SW 1271 (cell line): ENCODE measurements at regions not wholly inside any gene's neighbourhood (a gene's known extent, or its start where the extent isn't known, plus 50 kb on each side); places are given as distances from the start of the nearest gene placed in this dataset.

ENCODE experiments used
- DNase-seq, 2 experiments: peaks; one replicate each; lab custom pipeline; 2025; lab: John Stamatoyannopoulos, UW

DNA sequence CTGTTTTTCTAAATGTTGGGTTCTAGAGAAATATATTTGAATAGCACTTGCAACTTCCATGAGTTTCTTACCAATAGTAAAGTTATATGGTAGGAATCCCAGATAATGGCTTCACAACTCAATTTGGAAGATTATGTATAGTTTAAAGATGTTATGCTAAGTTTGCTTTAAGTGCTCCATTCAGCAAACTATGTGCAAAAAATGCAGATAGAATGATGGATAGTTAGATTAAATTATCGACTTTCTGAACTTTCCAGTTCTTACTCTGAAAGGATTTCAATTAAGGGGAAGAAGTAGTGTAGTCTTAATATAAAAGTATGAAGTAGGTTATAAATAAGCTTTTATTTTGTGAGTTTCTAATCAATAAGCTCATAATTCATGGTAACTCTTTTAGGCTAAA lies 60.7 kb upstream of the NFKB1 start:
- DNase-seq = no peak

DNA sequence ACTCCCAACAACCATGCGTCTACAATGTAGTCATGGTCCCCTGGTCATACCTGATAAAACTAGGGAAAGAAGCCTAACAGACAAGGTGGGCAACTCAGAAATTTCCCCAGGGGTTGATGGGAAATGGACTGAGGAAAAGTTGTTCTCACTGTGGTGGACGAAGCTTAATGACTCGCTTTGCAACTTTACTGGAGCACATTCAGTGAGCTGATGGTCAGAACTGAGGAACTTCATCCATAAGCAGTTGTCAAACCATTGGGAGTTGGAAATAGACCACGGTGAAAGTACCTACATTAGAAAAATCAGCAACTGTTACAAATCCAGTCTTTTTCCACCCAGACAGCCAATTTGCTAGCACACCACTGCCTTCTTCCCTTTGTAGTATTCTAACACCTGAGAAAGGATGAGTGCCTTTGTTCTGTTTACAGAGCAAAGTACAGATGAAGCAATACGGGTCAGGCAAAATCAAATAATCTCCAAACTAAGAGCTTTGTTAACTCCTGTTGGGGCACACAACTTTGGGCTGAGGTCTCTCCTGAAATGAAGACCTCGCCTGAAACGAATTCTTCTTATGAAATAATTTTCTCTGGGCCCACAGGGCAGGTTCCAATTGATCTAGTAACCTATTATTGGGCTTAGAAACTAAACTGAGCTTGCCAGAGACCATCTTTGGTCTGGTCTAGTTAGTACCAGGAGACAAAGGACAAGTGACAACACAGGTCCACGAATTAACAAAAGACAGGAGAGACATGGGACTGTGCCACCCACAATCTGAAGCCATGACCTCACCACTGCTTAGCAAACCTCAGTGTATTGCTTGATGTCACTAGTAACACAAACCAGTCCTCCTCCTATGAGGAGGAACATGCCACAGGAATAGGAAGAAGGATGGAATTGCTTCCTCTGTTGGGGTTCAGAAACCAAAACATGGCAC lies 58.9 kb upstream of the NFKB1 start:
- DNase-seq = no peak

DNA sequence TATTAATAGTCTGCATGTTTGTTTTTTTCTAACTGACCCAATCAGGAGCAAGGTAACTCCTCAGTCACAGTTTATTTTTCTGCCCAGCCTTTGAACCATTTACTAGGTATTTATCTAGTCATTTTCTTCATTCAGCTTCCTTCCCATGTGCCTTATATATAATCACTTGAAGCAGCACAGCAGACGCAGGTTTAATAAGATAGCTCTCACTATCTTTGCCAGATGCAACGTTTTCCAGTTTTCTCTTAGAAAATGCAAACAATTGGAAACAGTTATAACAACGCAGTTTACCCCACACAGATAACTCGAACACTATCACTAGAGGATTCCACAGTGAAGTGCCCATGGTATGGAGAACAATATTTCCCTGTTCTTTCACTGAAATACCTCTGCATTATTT lies 56.4 kb upstream of the NFKB1 start:
- DNase-seq = no peak

DNA sequence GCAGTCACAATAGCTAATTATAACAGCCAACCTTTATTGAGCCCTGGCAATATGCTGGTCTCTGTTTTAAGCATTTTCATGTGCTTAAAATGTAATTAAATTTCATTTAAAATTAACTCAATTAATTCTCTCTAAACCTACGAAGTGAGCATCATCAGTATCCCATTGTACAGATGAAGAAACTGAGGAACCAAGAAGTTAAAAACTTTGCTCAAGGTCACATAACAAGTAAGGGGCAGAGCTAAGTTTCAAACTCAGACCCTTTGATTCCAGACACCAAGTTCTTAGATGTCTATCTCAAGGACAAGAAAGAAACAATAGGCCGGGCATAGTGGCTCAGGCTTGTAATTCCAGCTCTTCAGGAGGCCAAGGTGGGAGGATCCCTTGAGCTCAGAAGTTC lies 55.9 kb upstream of the NFKB1 start:
- no peak for DNase-seq

DNA sequence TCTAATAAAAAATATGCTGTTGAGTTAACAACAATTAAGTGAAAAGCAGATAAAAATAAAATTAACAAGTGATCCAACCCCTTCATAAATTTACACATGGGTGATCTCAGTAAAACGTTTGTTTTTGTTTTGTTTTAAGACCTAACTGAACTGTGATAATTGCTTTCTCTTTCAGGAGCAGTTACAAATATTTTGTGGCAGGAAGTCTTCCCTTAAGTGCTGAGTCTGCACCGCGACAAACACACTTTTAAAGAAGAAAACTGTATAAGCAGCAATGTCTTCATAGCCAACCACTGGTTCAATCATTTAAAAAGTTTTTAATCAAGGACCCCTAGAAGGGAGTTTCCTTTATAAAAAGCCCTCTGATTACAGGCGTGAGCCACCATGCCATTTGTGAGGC lies 53.7 kb upstream of the NFKB1 start:
- no peak for DNase-seq

DNA sequence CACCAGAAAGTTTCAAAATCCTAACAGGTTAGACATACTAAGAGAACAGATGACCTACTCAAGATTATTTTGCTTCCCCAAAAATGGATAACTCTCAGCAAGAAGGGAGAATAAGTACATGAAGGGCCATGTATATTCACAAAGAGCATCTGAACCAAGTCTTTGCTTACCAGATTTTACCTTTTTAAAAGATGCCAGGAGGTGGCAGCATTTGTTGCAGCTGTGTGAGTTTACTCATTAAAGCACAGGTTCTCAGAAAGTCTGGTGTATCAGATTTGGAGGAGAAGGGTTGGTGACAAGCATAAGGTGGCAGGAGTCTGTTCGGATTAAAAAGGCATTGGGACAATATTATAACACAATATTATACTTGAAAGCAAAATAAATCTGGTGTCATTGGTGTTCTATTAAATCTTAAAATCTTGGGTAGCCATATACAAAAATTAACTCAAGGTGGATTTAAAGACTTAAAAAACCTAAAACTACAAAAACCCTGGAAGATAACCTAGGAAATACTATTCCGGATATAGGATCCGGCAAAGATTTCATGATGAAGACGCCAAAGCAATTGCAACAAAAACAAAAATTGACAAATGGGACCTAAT lies 51.3 kb upstream of the NFKB1 start:
- DNase-seq = peak in 1 of 2 experiments; percentile 47

DNA sequence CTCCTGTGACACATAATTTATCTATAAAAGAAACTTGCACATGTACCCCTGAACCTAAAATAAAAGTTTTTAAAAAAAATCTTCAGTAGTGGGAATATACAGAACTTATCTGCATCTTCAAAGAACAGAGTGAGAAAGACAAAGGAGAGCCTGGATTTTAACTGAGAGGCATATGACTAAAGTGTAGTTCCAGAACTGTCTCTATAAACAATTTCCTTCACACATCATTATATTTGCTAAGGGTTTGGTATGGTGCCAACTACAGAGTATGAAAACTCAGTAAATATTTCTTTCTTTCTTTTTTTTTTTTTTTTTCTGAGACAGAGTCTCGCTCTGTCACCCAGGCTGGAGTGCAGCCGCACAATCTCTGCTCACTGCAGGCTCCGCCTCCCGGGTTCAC lies 49.9 kb upstream of the NFKB1 start:
- DNase-seq = no peak
